Mesodermal cell (in vitro differentiated cells): ENCODE measurements at regions not wholly inside any gene's neighbourhood (a gene's known extent, or its start where the extent isn't known, plus 50 kb on each side); places are given as distances from the start of the nearest gene placed in this dataset.

Experiments
- H3K27ac ChIP-seq: 2 replicates; pipeline ENCODE4 v1.7.0; 2013; ENCODE audit warnings: mild to moderate bottlenecking, low read depth, low read length, moderate library complexity; ENCODE audit not compliant: severe bottlenecking
- H3K36me3 ChIP-seq: 2 replicates; pipeline ENCODE4 v1.7.1; 2013; ENCODE audit warnings: mild to moderate bottlenecking, low read length, moderate library complexity; ENCODE audit not compliant: control insufficient read depth, insufficient read depth
- H3K4me1 ChIP-seq: one replicate; pipeline ENCODE4 v1.7.1; 2013; ENCODE audit warnings: mild to moderate bottlenecking, low read length; ENCODE audit not compliant: insufficient read depth, control insufficient read depth, poor library complexity, severe bottlenecking
- H3K4me3 ChIP-seq: 2 replicates; pipeline ENCODE4 v1.7.0; 2013; ENCODE audit warnings: low read length, control low read depth, mild to moderate bottlenecking; ENCODE audit not compliant: insufficient read depth, poor library complexity, severe bottlenecking; ENCODE audit errors: extremely low read depth
- H3K9me3 ChIP-seq: 2 replicates; pipeline ENCODE4 v1.7.1; 2013; ENCODE audit warnings: mild to moderate bottlenecking, low read length, moderate library complexity; ENCODE audit not compliant: control insufficient read depth
- WGBS, 2 experiments: methylation state at CpG; one replicate each; pipeline ENCODE4 v1.1.5; 2013; ENCODE audit warnings: missing lambda C conversion rate in 2 of 2; ENCODE audit not compliant: insufficient coverage in 2 of 2; 5-methylcytosine and 5-hydroxymethylcytosine counted together

GRCh38 chr10:63862860-63863259 lies 341.7 kb downstream of the REEP3 start:
- H3K9me3 ChIP-seq = peaks cover 7% of the 10 kb centered on the region
- H3K27ac ChIP-seq = no peak overlapping the region
- H3K36me3 ChIP-seq = no peaks in the 10 kb centered on the region
- peaks cover 2% of the 10 kb centered on the region for H3K4me1 ChIP-seq
- no peak overlapping the region for H3K4me3 ChIP-seq
- 100% methylated on average over 1 of the region's 1 CpG for WGBS, 2 experiments

DNA sequence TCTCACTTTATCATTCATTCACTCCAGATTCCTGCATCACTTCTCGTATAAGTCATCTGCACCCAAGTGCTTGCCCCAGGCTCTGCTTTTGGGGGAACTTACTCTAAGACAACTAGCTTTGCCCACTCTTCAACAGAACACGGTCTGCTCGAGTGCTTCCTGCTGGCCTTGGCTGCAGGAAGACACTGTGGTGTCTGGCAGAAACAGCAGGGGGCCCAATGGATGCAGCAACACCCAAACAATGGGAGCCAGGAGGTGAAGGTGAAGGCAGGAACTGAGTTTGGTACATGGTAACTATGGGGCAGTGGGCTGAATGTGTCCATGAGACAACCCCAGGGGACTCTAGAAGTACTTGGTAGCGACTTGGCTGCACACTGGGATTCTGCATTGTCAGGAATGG lies 344.0 kb downstream of the REEP3 start:
- Histone ChIP-seq H3K36me3 (no peaks in the 10 kb centered on the region), H3K4me3 (no peak overlapping the region), H3K4me1 (peaks cover 2% of the 10 kb centered on the region), H3K9me3 (no peaks in the 10 kb centered on the region), H3K27ac (no peak overlapping the region)
- 81 to 100% methylated on average over 2 to 4 of the region's 4 CpGs for WGBS, 2 experiments

GRCh38 chr10:63866075-63866746 lies 345.0 kb downstream of the REEP3 start:
- WGBS, 2 experiments = 18 to 20% methylated on average over 7 to 9 of the region's 16 CpGs
- Histone ChIP-seq H3K27ac (no peak overlapping the region), H3K4me3 (no peak overlapping the region), H3K36me3 (no peaks in the 10 kb centered on the region), H3K9me3 (no peaks in the 10 kb centered on the region), H3K4me1 (peaks cover 2% of the 10 kb centered on the region)

DNA sequence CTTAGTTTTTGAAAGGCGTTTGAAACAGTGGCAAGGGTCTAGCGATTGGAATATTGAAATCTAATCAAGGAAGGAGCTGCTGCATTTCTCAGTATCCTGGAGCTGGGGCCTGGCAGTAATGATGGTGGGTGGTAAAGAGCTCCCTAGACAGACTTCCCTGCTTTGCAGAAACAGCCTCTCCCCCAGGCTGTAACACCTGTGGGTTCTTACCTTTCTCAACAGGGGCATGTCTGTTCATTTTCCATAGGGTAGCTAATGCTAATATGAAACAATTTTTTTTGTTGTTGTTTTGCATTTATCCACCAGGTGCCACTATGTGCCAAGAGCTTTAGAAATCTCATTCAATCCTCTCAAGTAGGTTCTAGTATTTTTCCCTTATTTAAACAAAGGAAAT lies 345.5 kb downstream of the REEP3 start:
- Histone ChIP-seq H3K27ac (no peak overlapping the region), H3K36me3 (no peaks in the 10 kb centered on the region), H3K9me3 (no peaks in the 10 kb centered on the region), H3K4me1 (peaks cover 2% of the 10 kb centered on the region), H3K4me3 (no peak overlapping the region)
- WGBS, 2 experiments = 0% methylated on average over 1 of the region's 2 CpGs; no CpG with 5 or more reads in 1 of the 2 experiments

GRCh38 chr10:63878428-63878827 lies 357.2 kb downstream of the REEP3 start:
- Histone ChIP-seq H3K4me3 (no peak overlapping the region), H3K9me3 (peaks cover 5% of the 10 kb centered on the region), H3K27ac (no peak overlapping the region), H3K4me1 (no peaks in the 10 kb centered on the region), H3K36me3 (no peaks in the 10 kb centered on the region)
- WGBS, 2 experiments = no CpG with 5 or more reads among the region's 2 CpGs

DNA sequence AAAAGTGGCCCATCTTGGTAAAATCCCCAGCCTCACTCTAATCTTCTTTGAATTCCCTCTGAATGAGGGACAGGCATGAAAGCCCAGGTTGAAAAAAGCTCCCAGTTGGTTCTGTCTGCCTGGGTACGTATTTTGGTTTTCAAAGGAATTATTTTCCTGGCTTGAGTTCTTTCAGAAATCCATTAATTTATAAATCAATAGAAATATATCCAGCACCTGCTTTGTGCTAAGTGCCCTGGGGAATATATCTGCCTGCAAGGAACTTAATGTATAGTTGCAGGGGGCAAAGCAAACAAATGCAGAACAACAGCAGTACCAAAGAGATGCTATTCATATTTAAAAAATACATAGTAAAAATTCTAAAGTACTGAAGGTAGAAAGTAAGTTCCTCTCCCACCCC lies 362.7 kb downstream of the REEP3 start:
- Histone ChIP-seq H3K4me1 (no peaks in the 10 kb centered on the region), H3K27ac (no peak overlapping the region), H3K9me3 (no peaks in the 10 kb centered on the region), H3K36me3 (no peaks in the 10 kb centered on the region), H3K4me3 (no peak overlapping the region)
- no CpG with 5 or more reads among the region's 1 CpG for WGBS, 2 experiments

DNA sequence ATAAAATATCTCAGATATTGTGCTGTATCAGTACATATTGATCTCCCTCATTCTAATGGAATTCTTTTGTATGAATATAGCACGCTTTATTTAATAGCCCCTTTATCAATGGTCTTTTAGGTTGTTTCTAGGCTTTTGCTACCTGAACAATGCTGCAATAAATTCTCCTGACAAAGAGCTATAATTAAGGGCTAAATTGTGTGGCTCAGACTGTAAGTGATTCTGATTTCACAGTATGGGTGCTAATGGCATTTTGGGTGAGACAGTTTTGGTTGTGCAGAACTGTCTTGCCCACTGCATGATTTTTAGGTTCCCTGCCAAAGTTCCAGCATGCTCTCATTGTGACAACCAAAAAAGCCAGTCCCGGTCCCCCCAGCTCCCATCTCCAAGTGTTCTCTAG lies 363.2 kb downstream of the REEP3 start:
- WGBS, 2 experiments = no CpG with 5 or more reads among the region's 2 CpGs
- Histone ChIP-seq H3K27ac (no peak overlapping the region), H3K4me1 (no peaks in the 10 kb centered on the region), H3K4me3 (no peak overlapping the region), H3K9me3 (no peaks in the 10 kb centered on the region), H3K36me3 (no peaks in the 10 kb centered on the region)

DNA sequence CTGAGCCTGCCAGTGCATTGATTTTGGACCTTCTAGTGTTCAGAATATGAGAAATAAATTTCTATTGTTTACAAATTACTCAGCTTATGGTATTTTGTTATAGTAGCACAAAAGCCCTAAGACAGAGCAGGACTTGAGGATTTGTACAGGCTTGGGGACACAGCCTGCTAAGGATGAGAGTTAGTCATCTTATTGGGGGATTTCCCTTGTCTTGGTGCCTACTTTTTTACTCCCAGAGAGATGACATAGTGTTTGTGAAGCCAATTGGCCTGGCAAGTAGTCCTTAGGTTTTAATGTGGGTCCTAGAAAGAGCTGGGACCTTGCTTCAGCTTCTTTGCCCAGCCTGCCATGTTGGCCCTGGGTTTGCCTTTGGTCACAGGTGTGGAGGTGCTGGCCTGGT lies 364.0 kb downstream of the REEP3 start:
- H3K36me3 ChIP-seq = no peaks in the 10 kb centered on the region
- no peak overlapping the region for H3K27ac ChIP-seq
- no peaks in the 10 kb centered on the region for H3K4me1 ChIP-seq
- no peak overlapping the region for H3K4me3 ChIP-seq
- no peaks in the 10 kb centered on the region for H3K9me3 ChIP-seq

GRCh38 chr10:63886281-63887022 lies 365.3 kb downstream of the REEP3 start:
- H3K9me3 ChIP-seq = no peaks in the 10 kb centered on the region

DNA sequence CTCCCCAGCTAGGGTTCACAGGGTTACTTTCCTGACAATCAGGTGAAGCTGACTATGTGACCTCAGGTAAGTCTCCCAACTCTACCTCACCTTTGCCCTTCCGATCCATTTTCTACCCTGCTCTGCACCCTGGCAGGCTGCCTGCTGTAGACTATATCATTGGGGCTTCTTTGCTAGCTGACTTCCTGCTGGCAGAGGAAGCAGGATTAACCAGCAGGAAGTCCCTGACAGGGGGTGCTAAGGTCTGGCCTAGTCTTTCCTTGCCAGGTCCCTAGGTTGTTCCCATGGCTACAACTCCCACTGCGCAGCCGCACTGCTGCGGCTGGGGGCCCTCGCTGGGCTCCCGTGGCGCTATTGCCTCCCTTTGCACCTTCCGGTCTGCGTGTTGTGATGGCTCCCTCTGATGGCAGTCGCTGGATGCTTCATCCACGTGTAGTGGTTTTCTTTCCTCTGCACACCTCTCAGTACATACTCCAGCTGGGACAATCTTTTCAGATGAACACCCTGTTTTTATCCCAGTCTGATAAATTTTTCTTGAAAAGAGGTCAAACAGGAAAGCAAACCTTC lies 365.9 kb downstream of the REEP3 start:
- H3K36me3 ChIP-seq = no peaks in the 10 kb centered on the region
- H3K27ac ChIP-seq = no peak overlapping the region
- WGBS, 2 experiments = 61 to 62% methylated on average over 11 of the region's 11 CpGs
- no peak overlapping the region for H3K4me3 ChIP-seq
- H3K4me1 ChIP-seq = no peaks in the 10 kb centered on the region
- no peaks in the 10 kb centered on the region for H3K9me3 ChIP-seq

More at GRCh38 chr10:63886281-63887022, 365.3 kb downstream of the REEP3 start:
- H3K27ac ChIP-seq = no peak overlapping the region
- H3K36me3 ChIP-seq = no peaks in the 10 kb centered on the region
- no peaks in the 10 kb centered on the region for H3K4me1 ChIP-seq
- no peak overlapping the region for H3K4me3 ChIP-seq
- WGBS, 2 experiments = 82 to 93% methylated on average over 3 of the region's 4 CpGs
